HEK293T (cell line): ENCODE measurements at regions not wholly inside any gene's neighbourhood (a gene's known extent, or its start where the extent isn't known, plus 50 kb on each side); places are given as distances from the start of the nearest gene placed in this dataset.

ENCODE experiments used
- CTCF ChIA-PET: fragments of 350-600 bp; formaldehyde crosslinking; extraction: SDS; loops from one replicate; lab custom pipeline; 2021; ENCODE audit warnings: antibody characterized with exemption, inconsistent platforms; lab: Yijun Ruan, JAX
- POLR2A ChIA-PET: fragments of 350-600 bp; formaldehyde crosslinking; extraction: SDS; loops from one replicate; lab custom pipeline; 2020; ENCODE audit warnings: antibody characterized with exemption, inconsistent platforms; lab: Yijun Ruan, JAX
- DNase-seq: peaks from one replicate; pipeline ENCODE4 v3.0.0; 2012; ENCODE audit warnings: mixed read lengths; ENCODE audit errors: extremely low spot score
- ARNT ChIP-seq: fragments of 450-650 bp; IDR thresholded peaks from 2 replicates; pipeline ENCODE4 v1.6.1; 2017; ENCODE audit warnings: mild to moderate bottlenecking
- BHLHE40 ChIP-seq: fragments of 450-650 bp; IDR thresholded peaks from 2 replicates; pipeline ENCODE4 v1.6.1; 2016; ENCODE audit warnings: mild to moderate bottlenecking, moderate library complexity, borderline replicate concordance
- CTBP1 ChIP-seq: fragments of 450-650 bp; IDR thresholded peaks from 2 replicates; pipeline ENCODE4 v1.6.1; 2016; ENCODE audit warnings: borderline replicate concordance
- ELF4 ChIP-seq: fragments of 450-650 bp; IDR thresholded peaks from 2 replicates; pipeline ENCODE4 v1.6.1; 2017; ENCODE audit warnings: antibody characterized with exemption
- FOXA1 ChIP-seq: fragments of 450-650 bp; IDR thresholded peaks from 2 replicates; pipeline ENCODE4 v1.6.1; 2016; ENCODE audit warnings: mild to moderate bottlenecking
- FOXK2 ChIP-seq: fragments of 450-650 bp; IDR thresholded peaks from 2 replicates; pipeline ENCODE4 v1.6.1; 2016; ENCODE audit warnings: mild to moderate bottlenecking
- FOXM1 ChIP-seq: fragments of 450-650 bp; IDR thresholded peaks from 2 replicates; pipeline ENCODE4 v1.6.1; 2017; ENCODE audit warnings: mild to moderate bottlenecking, borderline replicate concordance
- HDGF ChIP-seq: fragments of 450-650 bp; IDR thresholded peaks from 2 replicates; pipeline ENCODE4 v1.6.1; 2017; ENCODE audit warnings: antibody characterized with exemption, borderline replicate concordance
- L3MBTL2 ChIP-seq: fragments of 450-650 bp; conservative IDR thresholded peaks from 2 replicates; pipeline ENCODE4 v1.6.1; 2016; ENCODE audit warnings: mild to moderate bottlenecking
- LEF1 ChIP-seq: fragments of 450-650 bp; IDR thresholded peaks from 2 replicates; pipeline ENCODE4 v1.6.1; 2017; ENCODE audit warnings: mild to moderate bottlenecking, borderline replicate concordance
- NFRKB ChIP-seq: fragments of 450-650 bp; IDR thresholded peaks from 2 replicates; pipeline ENCODE4 v1.6.1; 2016; ENCODE audit warnings: mild to moderate bottlenecking, moderate library complexity
- SP1 ChIP-seq: fragments of 450-650 bp; IDR thresholded peaks from 2 replicates; pipeline ENCODE4 v1.6.1; 2017
- SUZ12 ChIP-seq: fragments of 450-650 bp; IDR thresholded peaks from 2 replicates; pipeline ENCODE4 v1.6.1; 2016; ENCODE audit warnings: mild to moderate bottlenecking
- TARDBP ChIP-seq: fragments of 450-650 bp; IDR thresholded peaks from 2 replicates; pipeline ENCODE4 v1.6.1; 2016
- ZNF384 ChIP-seq: fragments of 450-650 bp; IDR thresholded peaks from 2 replicates; pipeline ENCODE4 v1.6.1; 2016
- TF ChIP-seq, protein P1 (sequence below): fragments of 450-650 bp; IDR thresholded peaks from 2 replicates; pipeline ENCODE4 v1.6.1; 2016

DNA sequence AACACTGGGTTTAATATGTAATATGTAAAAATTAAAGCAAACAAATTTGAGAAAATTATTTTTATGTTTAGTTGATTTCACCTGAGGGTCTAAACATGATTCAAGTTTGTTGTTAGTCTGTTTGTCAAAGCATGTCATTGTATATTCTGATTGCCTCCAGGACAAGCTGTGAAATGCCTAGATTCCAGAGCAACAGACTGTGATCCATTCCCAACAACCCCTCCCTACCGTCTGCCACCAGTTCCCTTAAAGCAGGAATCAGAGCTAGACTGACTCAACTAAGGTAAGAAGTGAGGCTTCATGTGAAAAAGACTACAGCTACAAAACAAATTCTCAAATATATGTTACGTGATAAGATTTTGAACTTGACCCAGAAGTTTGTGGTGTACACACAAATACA is 304.2 kb downstream of the RAB38 start:
- TF ChIP-seq ARNT (no peak), SP1 (no peak), TARDBP (no peak), L3MBTL2 (no peak), BHLHE40 (no peak), FOXK2 (no peak), FOXM1 (no peak), HDGF (no peak), LEF1 (no peak), CTBP1 (no peak), ZNF384 (no peak), FOXA1 (no peak), ELF4 (no peak), SUZ12 (no peak), NFRKB (no peak)
- TF ChIP-seq, protein P1, sequence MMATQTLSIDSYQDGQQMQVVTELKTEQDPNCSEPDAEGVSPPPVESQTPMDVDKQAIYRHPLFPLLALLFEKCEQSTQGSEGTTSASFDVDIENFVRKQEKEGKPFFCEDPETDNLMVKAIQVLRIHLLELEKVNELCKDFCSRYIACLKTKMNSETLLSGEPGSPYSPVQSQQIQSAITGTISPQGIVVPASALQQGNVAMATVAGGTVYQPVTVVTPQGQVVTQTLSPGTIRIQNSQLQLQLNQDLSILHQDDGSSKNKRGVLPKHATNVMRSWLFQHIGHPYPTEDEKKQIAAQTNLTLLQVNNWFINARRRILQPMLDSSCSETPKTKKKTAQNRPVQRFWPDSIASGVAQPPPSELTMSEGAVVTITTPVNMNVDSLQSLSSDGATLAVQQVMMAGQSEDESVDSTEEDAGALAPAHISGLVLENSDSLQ: no peak
- POLR2A ChIA-PET: interaction anchor here (0.6 kb wide), 1 partner anchor 404 kb away, joined by 3 read pairs; no protein-coding TSS in a partner anchor
- CTCF ChIA-PET: no interaction called here
- DNase-seq: no peak

DNA sequence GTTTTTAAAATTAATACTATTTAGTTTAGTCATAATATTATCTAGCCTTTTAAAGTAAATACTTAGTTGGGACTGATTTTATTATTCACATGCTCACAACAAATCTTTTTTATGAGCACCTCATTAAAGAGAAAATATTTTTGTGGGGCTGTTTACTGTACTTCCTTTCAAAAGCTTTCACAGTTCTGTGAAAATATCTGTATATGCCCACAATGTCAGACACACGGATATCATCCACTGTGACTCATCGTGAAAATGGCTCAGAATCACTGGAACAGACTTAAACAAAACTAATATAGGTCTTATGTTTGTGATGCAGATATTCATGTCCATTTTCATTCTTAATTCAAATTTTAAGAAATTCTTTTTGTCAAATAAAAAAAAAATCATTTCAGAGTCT is 305.2 kb downstream of the RAB38 start:
- TF ChIP-seq TARDBP: no peak
- TF ChIP-seq BHLHE40: no peak
- TF ChIP-seq FOXA1: no peak
- no peak for TF ChIP-seq CTBP1
- no peak for TF ChIP-seq SUZ12
- TF ChIP-seq, protein P1: no peak
- no peak for TF ChIP-seq ELF4
- TF ChIP-seq LEF1: no peak
- TF ChIP-seq SP1: no peak
- no peak for TF ChIP-seq HDGF
- TF ChIP-seq L3MBTL2: no peak
- no peak for DNase-seq
- CTCF ChIA-PET: no interaction called here
- POLR2A ChIA-PET: no interaction called here

DNA sequence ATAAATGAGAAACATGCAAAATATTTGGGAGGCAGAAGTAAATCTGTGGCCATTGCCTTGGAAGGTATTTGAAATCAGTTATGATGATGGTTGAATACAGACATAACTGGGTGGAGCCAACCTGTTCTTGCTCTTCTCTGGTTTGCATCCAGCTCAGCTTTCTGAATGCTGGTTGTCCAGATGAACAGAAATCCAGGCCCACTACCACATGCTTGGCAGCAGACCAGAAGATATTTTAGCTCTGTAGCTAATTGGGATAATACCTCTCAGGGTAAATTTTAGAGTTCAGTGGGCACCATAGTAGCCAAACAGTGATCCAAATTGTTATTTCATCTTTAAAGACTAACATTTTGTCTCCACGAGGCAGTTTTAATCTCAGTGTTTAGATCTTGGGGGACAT is 308.3 kb downstream of the RAB38 start:
- ChIA-PET POLR2A (no interaction called here), CTCF (no interaction called here)
- DNase-seq: no peak
- no peak for TF ChIP-seq LEF1
- TF ChIP-seq SP1: no peak
- TF ChIP-seq SUZ12: no peak
- no peak for TF ChIP-seq HDGF
- TF ChIP-seq L3MBTL2: no peak
- no peak for TF ChIP-seq ELF4
- TF ChIP-seq, protein P1: no peak
- TF ChIP-seq BHLHE40: no peak
- no peak for TF ChIP-seq FOXA1
- no peak for TF ChIP-seq FOXK2
- TF ChIP-seq ZNF384: no peak
- no peak for TF ChIP-seq CTBP1
- TF ChIP-seq ARNT: no peak
- TF ChIP-seq NFRKB: no peak
- no peak for TF ChIP-seq FOXM1
- TF ChIP-seq TARDBP: no peak

DNA sequence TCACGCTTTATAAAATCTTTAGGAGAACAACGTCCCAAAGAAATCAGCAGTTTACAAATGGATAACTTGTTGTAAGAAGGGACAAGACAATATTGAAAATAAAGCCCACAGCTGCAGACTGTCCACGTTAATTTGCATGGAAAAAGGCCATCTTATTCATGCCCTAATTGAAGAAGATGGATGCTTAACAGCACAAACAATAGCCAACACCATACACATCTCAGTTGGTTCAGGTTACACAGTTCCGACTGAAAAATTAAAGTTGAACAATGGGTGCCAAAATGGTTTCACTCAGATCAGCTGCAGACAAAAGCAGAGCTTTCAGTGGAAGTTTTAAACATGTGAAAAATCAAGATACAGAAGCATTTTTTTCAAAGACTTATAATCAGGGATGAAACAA is 314.2 kb downstream of the RAB38 start:
- POLR2A ChIA-PET: no interaction called here
- CTCF ChIA-PET: no interaction called here
- no peak for TF ChIP-seq NFRKB
- no peak for TF ChIP-seq ELF4
- no peak for DNase-seq

DNA sequence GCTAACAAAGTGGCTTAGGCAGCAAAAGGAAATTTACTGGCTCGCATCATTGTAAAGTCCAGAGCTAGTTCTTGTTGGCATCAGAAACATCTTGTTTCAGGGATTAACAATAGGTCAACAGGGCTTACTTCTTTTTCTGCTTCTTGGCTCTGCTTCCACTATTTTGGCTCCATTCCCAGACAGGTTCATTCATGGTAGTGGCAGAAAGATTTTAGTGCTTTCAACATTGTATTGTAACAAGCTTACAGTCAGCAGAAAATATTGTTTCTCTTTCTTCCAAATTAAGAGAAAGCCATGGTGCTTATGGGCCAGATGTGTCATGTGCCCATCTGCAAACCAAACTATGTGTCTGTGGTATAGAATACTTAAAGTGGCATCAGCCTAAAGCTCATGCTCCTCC is 315.6 kb downstream of the RAB38 start:
- TF ChIP-seq CTBP1: no peak
- TF ChIP-seq NFRKB: no peak
- ChIA-PET CTCF (interaction anchor here (0.6 kb wide), 1 partner anchor 322 kb away, joined by 3 read pairs; no protein-coding TSS in a partner anchor), POLR2A (no interaction called here)
- no peak for DNase-seq

DNA sequence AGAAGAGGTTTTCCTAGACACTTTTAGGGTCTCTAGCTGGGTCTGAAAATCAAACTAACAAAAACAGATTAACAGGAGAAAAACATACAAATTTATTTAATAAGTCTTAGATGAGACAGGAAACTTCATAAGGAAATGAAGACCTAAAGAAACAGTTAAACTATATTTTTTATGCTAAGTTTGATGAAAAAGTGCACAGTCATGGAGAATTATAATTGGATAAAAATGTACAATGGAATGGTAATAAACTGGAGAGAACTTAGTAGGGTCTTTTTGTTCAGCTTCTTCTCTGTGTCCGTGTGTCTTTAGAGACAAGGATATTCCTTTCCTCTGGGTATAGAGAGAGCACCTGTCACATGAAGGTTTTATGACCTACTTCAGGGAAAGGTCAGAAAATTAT is 323.4 kb downstream of the RAB38 start:
- DNase-seq: no peak
- ChIA-PET POLR2A (no interaction called here), CTCF (interaction anchor here (0.7 kb wide), 1 partner anchor 733 kb away, joined by 3 read pairs; no protein-coding TSS in a partner anchor)
- no peak for TF ChIP-seq FOXM1
- no peak for TF ChIP-seq FOXK2
- no peak for TF ChIP-seq TARDBP

DNA sequence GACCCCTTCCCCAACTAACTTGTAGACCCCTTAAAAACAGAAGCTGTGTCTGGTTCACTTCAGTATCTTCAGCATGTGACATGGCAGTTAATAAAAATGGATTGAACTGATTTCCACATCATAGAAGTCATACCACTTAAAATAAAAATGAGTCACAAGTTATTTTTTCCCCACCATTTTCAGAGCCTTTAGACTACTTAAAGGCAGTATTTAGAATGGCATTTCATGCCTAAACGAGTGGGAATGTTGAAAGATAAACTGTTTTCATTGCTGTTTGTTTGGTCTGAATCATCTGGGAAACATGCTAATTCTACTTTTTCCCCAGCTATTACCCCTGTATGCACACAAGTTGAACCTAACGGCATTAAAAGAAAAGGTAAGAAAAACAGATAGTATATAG is 324.0 kb downstream of the RAB38 start:
- POLR2A ChIA-PET: no interaction called here
- no peak for DNase-seq
- CTCF ChIA-PET: interaction anchor here (0.7 kb wide), 1 partner anchor 734 kb away, joined by 3 read pairs; no protein-coding TSS in a partner anchor
- TF ChIP-seq ELF4 (no peak), ZNF384 (no peak), NFRKB (no peak), HDGF (no peak), SP1 (no peak), CTBP1 (no peak), SUZ12 (no peak)
- TF ChIP-seq, protein P1: no peak
